ENCODE measurements at regions not wholly inside any gene's neighbourhood (a gene's known extent, or its start where the extent isn't known, plus 50 kb on each side); places are given as distances from the start of the nearest gene placed in this dataset.
"Not testable (repeated sequence)": the region's sequence is repeated elsewhere in the genome, so short reads cannot be mapped to it uniquely, and the experiment has no call there.

GRCh38 chr2:199189229-199189628 is 268.5 kb downstream of the SATB2 start:
- Histone ChIP-seq H3K27ac (ENCODE audit: low read depth in 1 of 2, low read length in 1 of 2) (no peak overlapping the region), H3K36me3 (ENCODE audit: control insufficient read depth in 2 of 2, insufficient read depth in 2 of 2, low read length in 1 of 2) (no peaks in the 10 kb centered on the region), H3K4me3 (ENCODE audit: low read length in 2 of 2) (no peak overlapping the region), H3K4me1 (ENCODE audit: control insufficient read depth in 2 of 2, insufficient read depth in 2 of 2, low read length in 2 of 2) (no peaks in the 10 kb centered on the region), H3K9me3 (ENCODE audit: control insufficient read depth in 2 of 2, insufficient read depth in 1 of 2, low read length in 1 of 2) (no peaks in the 10 kb centered on the region), H3K27me3 (ENCODE audit: control insufficient read depth in 2 of 2, insufficient read depth in 1 of 2, low read length in 1 of 2) (no peaks in the 10 kb centered on the region)
- DNase-seq (ENCODE audit: low read depth in 6 of 9, low spot score in 9 of 9), result no peak
- 89% methylated on average over 2 of the region's 2 CpGs for WGBS

GRCh38 chr2:199186301-199186751 is 271.4 kb downstream of the SATB2 start:
- 63% methylated on average over 2 of the region's 2 CpGs for WGBS
- no peak overlapping the region for H3K27ac ChIP-seq (ENCODE audit: low read depth in 1 of 2, low read length in 1 of 2)
- H3K9me3 ChIP-seq (ENCODE audit: control insufficient read depth in 2 of 2, insufficient read depth in 1 of 2, low read length in 1 of 2), result no peaks in the 10 kb centered on the region
- H3K36me3 ChIP-seq (ENCODE audit: control insufficient read depth in 2 of 2, insufficient read depth in 2 of 2, low read length in 1 of 2), result no peaks in the 10 kb centered on the region
- H3K27me3 ChIP-seq (ENCODE audit: control insufficient read depth in 2 of 2, insufficient read depth in 1 of 2, low read length in 1 of 2), result no peaks in the 10 kb centered on the region
- no peak for DNase-seq (ENCODE audit: low read depth in 6 of 9, low spot score in 9 of 9)
- no peaks in the 10 kb centered on the region for H3K4me1 ChIP-seq (ENCODE audit: control insufficient read depth in 2 of 2, insufficient read depth in 2 of 2, low read length in 2 of 2)
- H3K4me3 ChIP-seq (ENCODE audit: low read length in 2 of 2), result no peak overlapping the region

GRCh38 chr2:199185174-199185573 is 272.6 kb downstream of the SATB2 start:
- H3K27ac ChIP-seq (ENCODE audit: low read depth in 1 of 2, low read length in 1 of 2); H3K9me3 ChIP-seq (ENCODE audit: control insufficient read depth in 2 of 2, insufficient read depth in 1 of 2, low read length in 1 of 2); H3K27me3 ChIP-seq (ENCODE audit: control insufficient read depth in 2 of 2, insufficient read depth in 1 of 2, low read length in 1 of 2); H3K4me1 ChIP-seq (ENCODE audit: control insufficient read depth in 2 of 2, insufficient read depth in 2 of 2, low read length in 2 of 2); DNase-seq (ENCODE audit: low read depth in 6 of 9, low spot score in 9 of 9); H3K36me3 ChIP-seq (ENCODE audit: control insufficient read depth in 2 of 2, insufficient read depth in 2 of 2, low read length in 1 of 2); H3K4me3 ChIP-seq (ENCODE audit: low read length in 2 of 2): not testable (repeated sequence)
- 55% methylated on average over 5 of the region's 5 CpGs for WGBS

GRCh38 chr2:199163613-199164458 is 293.9 kb downstream of the SATB2 start:
- no peak for DNase-seq (ENCODE audit: low read depth in 6 of 9, low spot score in 9 of 9)
- no peaks in the 10 kb centered on the region for H3K4me1 ChIP-seq (ENCODE audit: control insufficient read depth in 2 of 2, insufficient read depth in 2 of 2, low read length in 2 of 2)
- 71% methylated on average over 5 of the region's 5 CpGs for WGBS
- no peak overlapping the region for H3K4me3 ChIP-seq (ENCODE audit: low read length in 2 of 2)
- H3K27me3 ChIP-seq (ENCODE audit: control insufficient read depth in 2 of 2, insufficient read depth in 1 of 2, low read length in 1 of 2), result no peaks in the 10 kb centered on the region
- H3K27ac ChIP-seq (ENCODE audit: low read depth in 1 of 2, low read length in 1 of 2), result no peak overlapping the region
- no peaks in the 10 kb centered on the region for H3K9me3 ChIP-seq (ENCODE audit: control insufficient read depth in 2 of 2, insufficient read depth in 1 of 2, low read length in 1 of 2)
- no peaks in the 10 kb centered on the region for H3K36me3 ChIP-seq (ENCODE audit: control insufficient read depth in 2 of 2, insufficient read depth in 2 of 2, low read length in 1 of 2)

GRCh38 chr2:199160677-199161465 is 296.9 kb downstream of the SATB2 start:
- no peak overlapping the region for H3K4me3 ChIP-seq (ENCODE audit: low read length in 2 of 2)
- no peak overlapping the region for H3K27ac ChIP-seq (ENCODE audit: low read depth in 1 of 2, low read length in 1 of 2)
- WGBS, result 85% methylated on average over 1 of the region's 1 CpG
- no peaks in the 10 kb centered on the region for H3K9me3 ChIP-seq (ENCODE audit: control insufficient read depth in 2 of 2, insufficient read depth in 1 of 2, low read length in 1 of 2)
- DNase-seq (ENCODE audit: low read depth in 6 of 9, low spot score in 9 of 9), result no peak
- no peaks in the 10 kb centered on the region for H3K36me3 ChIP-seq (ENCODE audit: control insufficient read depth in 2 of 2, insufficient read depth in 2 of 2, low read length in 1 of 2)
- no peaks in the 10 kb centered on the region for H3K27me3 ChIP-seq (ENCODE audit: control insufficient read depth in 2 of 2, insufficient read depth in 1 of 2, low read length in 1 of 2)
- H3K4me1 ChIP-seq (ENCODE audit: control insufficient read depth in 2 of 2, insufficient read depth in 2 of 2, low read length in 2 of 2), result no peaks in the 10 kb centered on the region

GRCh38 chr2:199160081-199160480 is 297.7 kb downstream of the SATB2 start:
- 70% methylated on average over 4 of the region's 4 CpGs for WGBS
- Histone ChIP-seq H3K27me3 (ENCODE audit: control insufficient read depth in 2 of 2, insufficient read depth in 1 of 2, low read length in 1 of 2) (no peaks in the 10 kb centered on the region), H3K9me3 (ENCODE audit: control insufficient read depth in 2 of 2, insufficient read depth in 1 of 2, low read length in 1 of 2) (peaks cover 0 to 1% of the 10 kb centered on the region in 2 donors), H3K27ac (ENCODE audit: low read depth in 1 of 2, low read length in 1 of 2) (no peak overlapping the region), H3K4me1 (ENCODE audit: control insufficient read depth in 2 of 2, insufficient read depth in 2 of 2, low read length in 2 of 2) (no peaks in the 10 kb centered on the region), H3K4me3 (ENCODE audit: low read length in 2 of 2) (no peak overlapping the region), H3K36me3 (ENCODE audit: control insufficient read depth in 2 of 2, insufficient read depth in 2 of 2, low read length in 1 of 2) (no peaks in the 10 kb centered on the region)
- no peak for DNase-seq (ENCODE audit: low read depth in 6 of 9, low spot score in 9 of 9)

- WGBS, result 81% methylated on average over 3 of the region's 3 CpGs
- Histone ChIP-seq H3K4me1 (ENCODE audit: control insufficient read depth in 2 of 2, insufficient read depth in 2 of 2, low read length in 2 of 2) (no peaks in the 10 kb centered on the region), H3K36me3 (ENCODE audit: control insufficient read depth in 2 of 2, insufficient read depth in 2 of 2, low read length in 1 of 2) (no peaks in the 10 kb centered on the region), H3K27ac (ENCODE audit: low read depth in 1 of 2, low read length in 1 of 2) (no peak overlapping the region), H3K27me3 (ENCODE audit: control insufficient read depth in 2 of 2, insufficient read depth in 1 of 2, low read length in 1 of 2) (no peaks in the 10 kb centered on the region), H3K4me3 (ENCODE audit: low read length in 2 of 2) (no peak overlapping the region), H3K9me3 (ENCODE audit: control insufficient read depth in 2 of 2, insufficient read depth in 1 of 2, low read length in 1 of 2) (no peaks in the 10 kb centered on the region)
- DNase-seq (ENCODE audit: low read depth in 6 of 9, low spot score in 9 of 9), result no peak
These were observed 309.5 kb downstream of the SATB2 start for GRCh38 chr2:199148076-199148845.

- no peak for DNase-seq (ENCODE audit: low read depth in 6 of 9, low spot score in 9 of 9)
- no peaks in the 10 kb centered on the region for H3K9me3 ChIP-seq (ENCODE audit: control insufficient read depth in 2 of 2, insufficient read depth in 1 of 2, low read length in 1 of 2)
- no peaks in the 10 kb centered on the region for H3K4me1 ChIP-seq (ENCODE audit: control insufficient read depth in 2 of 2, insufficient read depth in 2 of 2, low read length in 2 of 2)
- H3K4me3 ChIP-seq (ENCODE audit: low read length in 2 of 2), result no peak overlapping the region
- no peaks in the 10 kb centered on the region for H3K27me3 ChIP-seq (ENCODE audit: control insufficient read depth in 2 of 2, insufficient read depth in 1 of 2, low read length in 1 of 2)
- no peak overlapping the region for H3K27ac ChIP-seq (ENCODE audit: low read depth in 1 of 2, low read length in 1 of 2)
- no peaks in the 10 kb centered on the region for H3K36me3 ChIP-seq (ENCODE audit: control insufficient read depth in 2 of 2, insufficient read depth in 2 of 2, low read length in 1 of 2)
These were observed 310.5 kb downstream of the SATB2 start for GRCh38 chr2:199147216-199147615.

- no peak for DNase-seq (ENCODE audit: low read depth in 6 of 9, low spot score in 9 of 9)
- Histone ChIP-seq H3K27ac (ENCODE audit: low read depth in 1 of 2, low read length in 1 of 2) (no peak overlapping the region), H3K36me3 (ENCODE audit: control insufficient read depth in 2 of 2, insufficient read depth in 2 of 2, low read length in 1 of 2) (no peaks in the 10 kb centered on the region), H3K4me1 (ENCODE audit: control insufficient read depth in 2 of 2, insufficient read depth in 2 of 2, low read length in 2 of 2) (no peaks in the 10 kb centered on the region), H3K4me3 (ENCODE audit: low read length in 2 of 2) (no peak overlapping the region), H3K27me3 (ENCODE audit: control insufficient read depth in 2 of 2, insufficient read depth in 1 of 2, low read length in 1 of 2) (no peaks in the 10 kb centered on the region), H3K9me3 (ENCODE audit: control insufficient read depth in 2 of 2, insufficient read depth in 1 of 2, low read length in 1 of 2) (peaks cover 0 to 6% of the 10 kb centered on the region in 2 donors)
These were observed 313.2 kb downstream of the SATB2 start for GRCh38 chr2:199144546-199144945.

Measured in thymus (tissue), 11 donors.